GM23338 (cell line): ENCODE measurements at regions not wholly inside any gene's neighbourhood (a gene's known extent, or its start where the extent isn't known, plus 50 kb on each side); places are given as distances from the start of the nearest gene placed in this dataset.

Experiments
- ATAC-seq: fragments of 200-7000 bp; cut with Tn5 transposase; 3 replicates; pipeline ENCODE4 v1.9.1; 2020
- DNase-seq: peaks from one replicate; pipeline ENCODE4 v3.0.0-alpha.2; 2015; ENCODE audit warnings: low spot score
- H2AFZ ChIP-seq: fragments of 200-600 bp; sonication (generic); 2 replicates; pipeline ENCODE4 v1.8.0; 2016; ENCODE audit warnings: antibody characterized with exemption, mild to moderate bottlenecking, moderate library complexity
- H3F3A ChIP-seq: fragments of 200-600 bp; sonication (generic); replicated peaks from 2 replicates; pipeline ENCODE4 v1.8.0; 2017; ENCODE audit warnings: antibody characterized with exemption, mixed run types, low read depth
- H3K27ac ChIP-seq: fragments of 200-600 bp; sonication (generic); 2 replicates; pipeline ENCODE4 v1.6.1; 2016; ENCODE audit warnings: low read depth
- H3K27me3 ChIP-seq: fragments of 200-600 bp; sonication (generic); 2 replicates; pipeline ENCODE4 v1.8.0; 2016; ENCODE audit warnings: mild to moderate bottlenecking, mixed run types, moderate library complexity; ENCODE audit not compliant: insufficient read depth
- H3K36me3 ChIP-seq: fragments of 200-600 bp; sonication (generic); 2 replicates; pipeline ENCODE4 v1.8.0; 2016; ENCODE audit warnings: mild to moderate bottlenecking; ENCODE audit not compliant: insufficient read depth
- H3K4me1 ChIP-seq: fragments of 200-600 bp; sonication (generic); 2 replicates; pipeline ENCODE4 v1.8.0; 2016; ENCODE audit warnings: mild to moderate bottlenecking, moderate library complexity; ENCODE audit not compliant: insufficient read depth
- H3K4me2 ChIP-seq: fragments of 200-600 bp; sonication (generic); 2 replicates; pipeline ENCODE4 v1.7.1; 2017; ENCODE audit warnings: mixed run types
- H3K4me3 ChIP-seq: fragments of 200-600 bp; sonication (generic); 2 replicates; pipeline ENCODE4 v1.6.1; 2016; ENCODE audit warnings: mixed run types
- H3K79me2 ChIP-seq: fragments of 200-600 bp; sonication (generic); replicated peaks from 2 replicates; pipeline ENCODE4 v1.8.0; 2017; ENCODE audit warnings: mild to moderate bottlenecking; ENCODE audit not compliant: insufficient read depth
- H3K9me2 ChIP-seq: fragments of 200-600 bp; sonication (generic); 2 replicates; pipeline ENCODE4 v1.8.0; 2017; ENCODE audit not compliant: insufficient read depth
- H4K20me1 ChIP-seq: fragments of 200-600 bp; sonication (generic); replicated peaks from 2 replicates; pipeline ENCODE4 v1.8.0; 2017; ENCODE audit warnings: mild to moderate bottlenecking; ENCODE audit not compliant: insufficient read depth
- H3K27ac Mint-ChIP-seq: 2 replicates; pipeline ENCODE4 v1.8.0; 2020; ENCODE audit warnings: inconsistent platforms, mild to moderate bottlenecking, moderate library complexity, mixed read lengths
- H3K27me3 Mint-ChIP-seq: 3 replicates; pipeline ENCODE4 v1.8.0; 2022; ENCODE audit warnings: low read depth, mild to moderate bottlenecking, moderate library complexity, mixed read lengths, inconsistent platforms; ENCODE audit not compliant: insufficient read depth, poor library complexity
- H3K36me3 Mint-ChIP-seq: 3 replicates; pipeline ENCODE4 v1.8.0; 2021; ENCODE audit warnings: low read depth, mild to moderate bottlenecking, inconsistent platforms, moderate library complexity, mixed read lengths
- H3K4me1 Mint-ChIP-seq: 3 replicates; pipeline ENCODE4 v1.8.0; 2020; ENCODE audit warnings: mild to moderate bottlenecking, inconsistent platforms, mixed read lengths
- H3K4me3 Mint-ChIP-seq: 3 replicates; pipeline ENCODE4 v1.8.0; 2021; ENCODE audit warnings: moderate library complexity, mild to moderate bottlenecking, inconsistent platforms, mixed read lengths
- H3K9me3 Mint-ChIP-seq: 3 replicates; pipeline ENCODE4 v1.8.0; 2020; ENCODE audit warnings: moderate library complexity, mild to moderate bottlenecking, inconsistent platforms, mixed read lengths
- CREB1 ChIP-seq: fragments of 250-450 bp; sonication (Bioruptor Pico); IDR thresholded peaks from 2 replicates; pipeline ENCODE4 v1.5.0; 2020; ENCODE audit warnings: low read depth, mild to moderate bottlenecking, moderate library complexity
- EZH2 ChIP-seq: fragments of 200-600 bp; sonication (generic); IDR thresholded peaks from one replicate; pipeline ENCODE4 v1.8.0; 2017; ENCODE audit warnings: antibody characterized with exemption, mild to moderate bottlenecking, low read depth; ENCODE audit not compliant: unreplicated experiment
- EZH2phosphoT487 ChIP-seq: fragments of 200-600 bp; sonication (generic); IDR thresholded peaks from one replicate; pipeline ENCODE4 v1.8.1; 2018; ENCODE audit warnings: antibody characterized with exemption; ENCODE audit not compliant: unreplicated experiment
- JUNB ChIP-seq: IDR thresholded peaks from one replicate; pipeline ENCODE4 v1.6.1; 2016; ENCODE audit warnings: antibody characterized with exemption; ENCODE audit not compliant: unreplicated experiment
- NANOG ChIP-seq: IDR thresholded peaks from 2 replicates; pipeline ENCODE4 v1.6.1; 2016; ENCODE audit warnings: antibody characterized with exemption, borderline replicate concordance
- POLR2AphosphoS5 ChIP-seq: IDR thresholded peaks from 2 replicates; pipeline ENCODE4 v1.6.1; 2016; ENCODE audit warnings: antibody characterized with exemption, low read depth
- STAT1 ChIP-seq: IDR thresholded peaks from one replicate; pipeline ENCODE4 v1.6.1; 2016; ENCODE audit warnings: antibody characterized with exemption; ENCODE audit not compliant: unreplicated experiment
- ZNF114 ChIP-seq: fragments of 250-450 bp; sonication (Bioruptor Pico); IDR thresholded peaks from 2 replicates; pipeline ENCODE4 v1.5.0; 2020; ENCODE audit warnings: mild to moderate bottlenecking, moderate library complexity
- ZNF331 ChIP-seq: fragments of 250-450 bp; sonication (Bioruptor Pico); IDR thresholded peaks from 2 replicates; pipeline ENCODE4 v1.5.0; 2020; ENCODE audit warnings: low read depth, mild to moderate bottlenecking, moderate library complexity
- TF ChIP-seq, protein P1 (sequence below): fragments of 250-450 bp; sonication (Bioruptor Pico); IDR thresholded peaks from 2 replicates; pipeline ENCODE4 v1.5.0; 2020; ENCODE audit warnings: mild to moderate bottlenecking, moderate library complexity
- TF ChIP-seq, protein P2 (sequence below): IDR thresholded peaks from one replicate; pipeline ENCODE4 v1.6.1; 2018; ENCODE audit warnings: antibody characterized with exemption; ENCODE audit not compliant: unreplicated experiment
- TF ChIP-seq, protein P3 (sequence below): IDR thresholded peaks from 2 replicates; pipeline ENCODE4 v1.6.1; 2016; ENCODE audit warnings: antibody characterized with exemption
- TF ChIP-seq, protein P4 (sequence below), 2 experiments: fragments of 200-600 bp in 1 of 2; sonication (generic) in 1 of 2; conservative IDR thresholded peaks; 2 replicates each; pipeline versions ENCODE4 v1.5.1 to v1.6.1; 2016 to 2017; ENCODE audit warnings: antibody characterized with exemption in 2 of 2, low read depth in 2 of 2, mild to moderate bottlenecking in 2 of 2, moderate library complexity in 1 of 2

DNA sequence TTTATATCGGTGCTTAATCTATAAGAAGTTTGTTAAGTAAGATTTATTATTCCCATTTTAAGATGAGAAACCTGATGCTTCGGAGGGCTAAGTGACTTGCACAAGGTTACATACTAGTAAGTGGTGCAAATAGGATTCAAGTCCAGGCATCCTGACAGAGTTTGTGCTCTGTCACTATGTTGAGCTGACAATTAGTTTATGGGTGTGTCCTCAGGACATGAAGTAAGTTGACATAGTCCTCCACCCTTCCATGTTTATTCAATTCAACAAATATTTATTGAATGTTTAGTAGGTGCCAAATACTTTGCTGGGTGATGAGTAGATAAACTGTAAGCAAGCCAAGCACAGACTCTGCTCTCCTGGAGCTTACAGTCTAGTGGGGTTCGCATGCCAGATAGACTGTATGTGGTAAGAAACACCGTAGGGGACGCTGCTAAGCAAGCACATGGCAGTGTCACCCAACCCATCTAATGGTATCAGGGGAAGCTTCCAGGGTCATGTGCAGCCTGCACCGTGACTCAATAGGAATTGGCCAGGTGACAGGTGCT, 342.7 kb upstream of the SATB1 start:
- ATAC-seq (no peak), DNase-seq (no peak)
- no peaks in the 10 kb centered on the region for H3K9me3 Mint-ChIP-seq
- H3K4me1 Mint-ChIP-seq = no peaks in the 10 kb centered on the region
- H3K27ac ChIP-seq = no peak overlapping the region
- H3K27me3 Mint-ChIP-seq = peaks cover 2% of the 10 kb centered on the region
- no peak overlapping the region for H3K4me3 ChIP-seq
- no peaks in the 10 kb centered on the region for H3F3A ChIP-seq
- no peaks in the 10 kb centered on the region for H3K9me2 ChIP-seq
- no peak overlapping the region for H3K27ac Mint-ChIP-seq
- no peak overlapping the region for H2AFZ ChIP-seq
- no peak overlapping the region for H3K4me2 ChIP-seq
- H3K27me3 ChIP-seq = no peaks in the 10 kb centered on the region
- H4K20me1 ChIP-seq = no peaks in the 10 kb centered on the region
- no peaks in the 10 kb centered on the region for H3K4me1 ChIP-seq
- no peaks in the 10 kb centered on the region for H3K36me3 ChIP-seq
- TF ChIP-seq POLR2AphosphoS5 = no peak
- no peak for TF ChIP-seq ZNF114
- no peak for TF ChIP-seq NANOG
- no peak for TF ChIP-seq EZH2
- no peak for TF ChIP-seq ZNF331 (CRISPR knock-in tag)
- TF ChIP-seq, protein P1, sequence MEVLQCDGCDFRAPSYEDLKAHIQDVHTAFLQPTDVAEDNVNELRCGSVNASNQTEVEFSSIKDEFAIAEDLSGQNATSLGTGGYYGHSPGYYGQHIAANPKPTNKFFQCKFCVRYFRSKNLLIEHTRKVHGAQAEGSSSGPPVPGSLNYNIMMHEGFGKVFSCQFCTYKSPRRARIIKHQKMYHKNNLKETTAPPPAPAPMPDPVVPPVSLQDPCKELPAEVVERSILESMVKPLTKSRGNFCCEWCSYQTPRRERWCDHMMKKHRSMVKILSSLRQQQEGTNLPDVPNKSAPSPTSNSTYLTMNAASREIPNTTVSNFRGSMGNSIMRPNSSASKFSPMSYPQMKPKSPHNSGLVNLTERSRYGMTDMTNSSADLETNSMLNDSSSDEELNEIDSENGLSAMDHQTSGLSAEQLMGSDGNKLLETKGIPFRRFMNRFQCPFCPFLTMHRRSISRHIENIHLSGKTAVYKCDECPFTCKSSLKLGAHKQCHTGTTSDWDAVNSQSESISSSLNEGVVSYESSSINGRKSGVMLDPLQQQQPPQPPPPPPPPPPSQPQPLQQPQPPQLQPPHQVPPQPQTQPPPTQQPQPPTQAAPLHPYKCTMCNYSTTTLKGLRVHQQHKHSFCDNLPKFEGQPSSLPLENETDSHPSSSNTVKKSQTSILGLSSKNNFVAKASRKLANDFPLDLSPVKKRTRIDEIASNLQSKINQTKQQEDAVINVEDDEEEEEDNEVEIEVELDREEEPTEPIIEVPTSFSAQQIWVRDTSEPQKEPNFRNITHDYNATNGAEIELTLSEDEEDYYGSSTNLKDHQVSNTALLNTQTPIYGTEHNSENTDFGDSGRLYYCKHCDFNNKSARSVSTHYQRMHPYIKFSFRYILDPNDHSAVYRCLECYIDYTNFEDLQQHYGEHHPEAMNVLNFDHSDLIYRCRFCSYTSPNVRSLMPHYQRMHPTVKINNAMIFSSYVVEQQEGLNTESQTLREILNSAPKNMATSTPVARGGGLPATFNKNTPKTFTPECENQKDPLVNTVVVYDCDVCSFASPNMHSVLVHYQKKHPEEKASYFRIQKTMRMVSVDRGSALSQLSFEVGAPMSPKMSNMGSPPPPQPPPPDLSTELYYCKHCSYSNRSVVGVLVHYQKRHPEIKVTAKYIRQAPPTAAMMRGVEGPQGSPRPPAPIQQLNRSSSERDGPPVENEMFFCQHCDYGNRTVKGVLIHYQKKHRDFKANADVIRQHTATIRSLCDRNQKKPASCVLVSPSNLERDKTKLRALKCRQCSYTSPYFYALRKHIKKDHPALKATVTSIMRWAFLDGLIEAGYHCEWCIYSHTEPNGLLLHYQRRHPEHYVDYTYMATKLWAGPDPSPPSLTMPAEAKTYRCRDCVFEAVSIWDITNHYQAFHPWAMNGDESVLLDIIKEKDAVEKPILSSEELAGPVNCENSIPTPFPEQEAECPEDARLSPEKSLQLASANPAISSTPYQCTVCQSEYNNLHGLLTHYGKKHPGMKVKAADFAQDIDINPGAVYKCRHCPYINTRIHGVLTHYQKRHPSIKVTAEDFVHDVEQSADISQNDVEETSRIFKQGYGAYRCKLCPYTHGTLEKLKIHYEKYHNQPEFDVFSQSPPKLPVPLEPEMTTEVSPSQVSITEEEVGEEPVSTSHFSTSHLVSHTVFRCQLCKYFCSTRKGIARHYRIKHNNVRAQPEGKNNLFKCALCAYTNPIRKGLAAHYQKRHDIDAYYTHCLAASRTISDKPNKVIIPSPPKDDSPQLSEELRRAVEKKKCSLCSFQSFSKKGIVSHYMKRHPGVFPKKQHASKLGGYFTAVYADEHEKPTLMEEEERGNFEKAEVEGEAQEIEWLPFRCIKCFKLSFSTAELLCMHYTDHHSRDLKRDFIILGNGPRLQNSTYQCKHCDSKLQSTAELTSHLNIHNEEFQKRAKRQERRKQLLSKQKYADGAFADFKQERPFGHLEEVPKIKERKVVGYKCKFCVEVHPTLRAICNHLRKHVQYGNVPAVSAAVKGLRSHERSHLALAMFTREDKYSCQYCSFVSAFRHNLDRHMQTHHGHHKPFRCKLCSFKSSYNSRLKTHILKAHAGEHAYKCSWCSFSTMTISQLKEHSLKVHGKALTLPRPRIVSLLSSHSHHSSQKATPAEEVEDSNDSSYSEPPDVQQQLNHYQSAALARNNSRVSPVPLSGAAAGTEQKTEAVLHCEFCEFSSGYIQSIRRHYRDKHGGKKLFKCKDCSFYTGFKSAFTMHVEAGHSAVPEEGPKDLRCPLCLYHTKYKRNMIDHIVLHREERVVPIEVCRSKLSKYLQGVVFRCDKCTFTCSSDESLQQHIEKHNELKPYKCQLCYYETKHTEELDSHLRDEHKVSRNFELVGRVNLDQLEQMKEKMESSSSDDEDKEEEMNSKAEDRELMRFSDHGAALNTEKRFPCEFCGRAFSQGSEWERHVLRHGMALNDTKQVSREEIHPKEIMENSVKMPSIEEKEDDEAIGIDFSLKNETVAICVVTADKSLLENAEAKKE (CRISPR knock-in tag) = no peak
- TF ChIP-seq CREB1 = no peak
- TF ChIP-seq EZH2phosphoT487 = no peak
- TF ChIP-seq, protein P2, sequence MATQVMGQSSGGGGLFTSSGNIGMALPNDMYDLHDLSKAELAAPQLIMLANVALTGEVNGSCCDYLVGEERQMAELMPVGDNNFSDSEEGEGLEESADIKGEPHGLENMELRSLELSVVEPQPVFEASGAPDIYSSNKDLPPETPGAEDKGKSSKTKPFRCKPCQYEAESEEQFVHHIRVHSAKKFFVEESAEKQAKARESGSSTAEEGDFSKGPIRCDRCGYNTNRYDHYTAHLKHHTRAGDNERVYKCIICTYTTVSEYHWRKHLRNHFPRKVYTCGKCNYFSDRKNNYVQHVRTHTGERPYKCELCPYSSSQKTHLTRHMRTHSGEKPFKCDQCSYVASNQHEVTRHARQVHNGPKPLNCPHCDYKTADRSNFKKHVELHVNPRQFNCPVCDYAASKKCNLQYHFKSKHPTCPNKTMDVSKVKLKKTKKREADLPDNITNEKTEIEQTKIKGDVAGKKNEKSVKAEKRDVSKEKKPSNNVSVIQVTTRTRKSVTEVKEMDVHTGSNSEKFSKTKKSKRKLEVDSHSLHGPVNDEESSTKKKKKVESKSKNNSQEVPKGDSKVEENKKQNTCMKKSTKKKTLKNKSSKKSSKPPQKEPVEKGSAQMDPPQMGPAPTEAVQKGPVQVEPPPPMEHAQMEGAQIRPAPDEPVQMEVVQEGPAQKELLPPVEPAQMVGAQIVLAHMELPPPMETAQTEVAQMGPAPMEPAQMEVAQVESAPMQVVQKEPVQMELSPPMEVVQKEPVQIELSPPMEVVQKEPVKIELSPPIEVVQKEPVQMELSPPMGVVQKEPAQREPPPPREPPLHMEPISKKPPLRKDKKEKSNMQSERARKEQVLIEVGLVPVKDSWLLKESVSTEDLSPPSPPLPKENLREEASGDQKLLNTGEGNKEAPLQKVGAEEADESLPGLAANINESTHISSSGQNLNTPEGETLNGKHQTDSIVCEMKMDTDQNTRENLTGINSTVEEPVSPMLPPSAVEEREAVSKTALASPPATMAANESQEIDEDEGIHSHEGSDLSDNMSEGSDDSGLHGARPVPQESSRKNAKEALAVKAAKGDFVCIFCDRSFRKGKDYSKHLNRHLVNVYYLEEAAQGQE = no peak
- TF ChIP-seq, protein P3, sequence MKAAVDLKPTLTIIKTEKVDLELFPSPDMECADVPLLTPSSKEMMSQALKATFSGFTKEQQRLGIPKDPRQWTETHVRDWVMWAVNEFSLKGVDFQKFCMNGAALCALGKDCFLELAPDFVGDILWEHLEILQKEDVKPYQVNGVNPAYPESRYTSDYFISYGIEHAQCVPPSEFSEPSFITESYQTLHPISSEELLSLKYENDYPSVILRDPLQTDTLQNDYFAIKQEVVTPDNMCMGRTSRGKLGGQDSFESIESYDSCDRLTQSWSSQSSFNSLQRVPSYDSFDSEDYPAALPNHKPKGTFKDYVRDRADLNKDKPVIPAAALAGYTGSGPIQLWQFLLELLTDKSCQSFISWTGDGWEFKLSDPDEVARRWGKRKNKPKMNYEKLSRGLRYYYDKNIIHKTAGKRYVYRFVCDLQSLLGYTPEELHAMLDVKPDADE = no peak
- no peak for TF ChIP-seq STAT1
- TF ChIP-seq, protein P4, sequence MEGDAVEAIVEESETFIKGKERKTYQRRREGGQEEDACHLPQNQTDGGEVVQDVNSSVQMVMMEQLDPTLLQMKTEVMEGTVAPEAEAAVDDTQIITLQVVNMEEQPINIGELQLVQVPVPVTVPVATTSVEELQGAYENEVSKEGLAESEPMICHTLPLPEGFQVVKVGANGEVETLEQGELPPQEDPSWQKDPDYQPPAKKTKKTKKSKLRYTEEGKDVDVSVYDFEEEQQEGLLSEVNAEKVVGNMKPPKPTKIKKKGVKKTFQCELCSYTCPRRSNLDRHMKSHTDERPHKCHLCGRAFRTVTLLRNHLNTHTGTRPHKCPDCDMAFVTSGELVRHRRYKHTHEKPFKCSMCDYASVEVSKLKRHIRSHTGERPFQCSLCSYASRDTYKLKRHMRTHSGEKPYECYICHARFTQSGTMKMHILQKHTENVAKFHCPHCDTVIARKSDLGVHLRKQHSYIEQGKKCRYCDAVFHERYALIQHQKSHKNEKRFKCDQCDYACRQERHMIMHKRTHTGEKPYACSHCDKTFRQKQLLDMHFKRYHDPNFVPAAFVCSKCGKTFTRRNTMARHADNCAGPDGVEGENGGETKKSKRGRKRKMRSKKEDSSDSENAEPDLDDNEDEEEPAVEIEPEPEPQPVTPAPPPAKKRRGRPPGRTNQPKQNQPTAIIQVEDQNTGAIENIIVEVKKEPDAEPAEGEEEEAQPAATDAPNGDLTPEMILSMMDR (conservative IDR thresholded peaks at IDR 0.05; ENCODE audit: low read depth in 2 of 2) = no peak
- TF ChIP-seq JUNB = no peak
- H3K36me3 Mint-ChIP-seq = no peaks in the 10 kb centered on the region
- H3K4me3 Mint-ChIP-seq = no peak overlapping the region
- no peaks in the 10 kb centered on the region for H3K79me2 ChIP-seq
